Keratinocyte (primary cell): ENCODE measurements at regions not wholly inside any gene's neighbourhood (a gene's known extent, or its start where the extent isn't known, plus 50 kb on each side); places are given as distances from the start of the nearest gene placed in this dataset.

Experiments
- DNase-seq: peaks from one replicate; pipeline ENCODE4 v3.0.0-alpha.2; 2011; ENCODE audit warnings: low read depth, missing footprints, low spot score
- FAIRE-seq: peaks from 2 replicates; lab custom pipeline; 2011; peaks lifted over from hg19 to GRCh38; lab: Jason Lieb, UNC
- H2AFZ ChIP-seq: 2 replicates; pipeline ENCODE4 v1.6.0; 2012; ENCODE audit warnings: low read length, control low read depth, inconsistent platforms; ENCODE audit not compliant: control insufficient read depth
- H3K27ac ChIP-seq: 2 replicates; pipeline ENCODE4 v1.5.1; 2011; ENCODE audit warnings: low read length; ENCODE audit not compliant: control insufficient read depth, insufficient read depth
- H3K27me3 ChIP-seq: 3 replicates; pipeline ENCODE4 v1.6.0; 2011; ENCODE audit warnings: low read length; ENCODE audit not compliant: control insufficient read depth, insufficient read depth; ENCODE audit errors: extremely low read depth
- H3K36me3 ChIP-seq, 2 experiments: 2 replicates in 1 of 2; 3 replicates in 1 of 2; pipeline ENCODE4 v1.5.1; 2011; ENCODE audit warnings: low read length in 2 of 2, mild to moderate bottlenecking in 1 of 2; ENCODE audit not compliant: control insufficient read depth in 2 of 2, insufficient read depth in 2 of 2; ENCODE audit errors: extremely low read depth in 1 of 2
- H3K4me1 ChIP-seq: 3 replicates; pipeline ENCODE4 v1.5.1; 2011; ENCODE audit warnings: low read length; ENCODE audit not compliant: control insufficient read depth, insufficient read depth; ENCODE audit errors: extremely low read depth
- H3K4me2 ChIP-seq: 3 replicates; pipeline ENCODE4 v1.6.0; 2011; ENCODE audit warnings: low read depth, low read length; ENCODE audit not compliant: control insufficient read depth, insufficient read depth; ENCODE audit errors: extremely low read depth
- H3K4me3 ChIP-seq, 3 experiments: fragments of 200-600 bp in 1 of 3; sonication (generic) in 1 of 3; 2 replicates in 2 of 3; 3 replicates in 1 of 3; pipeline ENCODE4 v1.5.1; 2011 to 2016; ENCODE audit warnings: low read length in 3 of 3, mild to moderate bottlenecking in 3 of 3, control low read depth in 2 of 3, inconsistent platforms in 1 of 3, low read depth in 1 of 3, mixed read lengths in 1 of 3, mixed run types in 1 of 3, moderate library complexity in 1 of 3; ENCODE audit not compliant: control insufficient read depth in 2 of 3, insufficient read depth in 2 of 3; ENCODE audit errors: extremely low read depth in 1 of 3
- H3K79me2 ChIP-seq: 2 replicates; pipeline ENCODE4 v1.6.0; 2012; ENCODE audit warnings: low read length; ENCODE audit not compliant: control insufficient read depth, insufficient read depth
- H3K9ac ChIP-seq: 3 replicates; pipeline ENCODE4 v1.6.0; 2011; ENCODE audit warnings: low read length; ENCODE audit not compliant: control insufficient read depth, insufficient read depth; ENCODE audit errors: extremely low read depth
- H3K9me1 ChIP-seq: 3 replicates; pipeline ENCODE4 v1.6.0; 2011; ENCODE audit warnings: low read length; ENCODE audit not compliant: control insufficient read depth, insufficient read depth; ENCODE audit errors: extremely low read depth
- H3K9me3 ChIP-seq: 2 replicates; pipeline ENCODE4 v1.5.1; 2012; ENCODE audit warnings: low read depth, low read length; ENCODE audit not compliant: control insufficient read depth
- H4K20me1 ChIP-seq: 3 replicates; pipeline ENCODE4 v1.6.0; 2011; ENCODE audit warnings: low read length; ENCODE audit not compliant: control insufficient read depth, insufficient read depth; ENCODE audit errors: extremely low read depth
- EZH2 ChIP-seq: IDR thresholded peaks from one replicate; pipeline ENCODE4 v1.6.1; 2012; ENCODE audit warnings: inconsistent platforms, mild to moderate bottlenecking, low read length, moderate library complexity
- dilution Hi-C: fragments of 300-500 bp; cut with MboI; formaldehyde crosslinking; loops from one replicate; pipeline ENCODE4 v1.7.0; 2020; ENCODE audit warnings: low sequenced_read_pairs; ENCODE audit not compliant: extremely low pct_ligation_motif_present
- TF ChIP-seq, protein P1 (sequence below), 3 experiments: IDR thresholded peaks in 1 of 3; conservative IDR thresholded peaks in 1 of 3; optimal IDR thresholded peaks in 1 of 3; 2 replicates in 2 of 3; 3 replicates in 1 of 3; pipeline versions ENCODE3 to v1.5.1; 2011; ENCODE audit warnings: low read length in 3 of 3, mild to moderate bottlenecking in 3 of 3, moderate library complexity in 2 of 3, control low read depth in 1 of 3, inconsistent platforms in 1 of 3; ENCODE audit not compliant: insufficient read depth in 2 of 3; ENCODE audit errors: extremely low read depth in 1 of 3

DNA sequence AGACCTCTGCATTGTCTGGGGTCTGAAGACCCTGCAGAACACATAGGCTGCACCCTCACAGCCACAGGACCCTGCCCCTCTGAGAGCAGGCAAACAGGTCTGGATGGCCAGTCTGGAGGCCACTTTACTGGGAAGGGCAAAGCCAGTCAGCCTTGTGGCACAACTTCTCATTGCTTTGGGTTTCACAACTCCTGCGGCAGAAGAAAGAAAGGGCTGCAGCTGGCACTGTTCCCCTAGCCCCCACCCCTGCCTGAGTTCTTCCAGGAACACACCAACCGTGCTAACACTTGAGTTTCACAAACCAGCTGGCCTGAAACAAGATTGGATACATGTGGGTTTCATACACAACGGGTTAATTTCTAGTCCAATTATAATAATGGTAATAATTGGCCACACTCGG lies 276.5 kb upstream of the MGAT5 start:
- H3K4me1 ChIP-seq: no peaks in the 10 kb centered on the region
- H3K9me3 ChIP-seq: no peaks in the 10 kb centered on the region
- H3K36me3 ChIP-seq: no peaks in the 10 kb centered on the region
- no peak overlapping the region for H2AFZ ChIP-seq
- peaks cover 17% of the 10 kb centered on the region for H3K27me3 ChIP-seq
- no peaks in the 10 kb centered on the region for H3K79me2 ChIP-seq
- no peak overlapping the region for H3K4me2 ChIP-seq
- no peak overlapping the region for H3K9ac ChIP-seq
- TF ChIP-seq, protein P1, sequence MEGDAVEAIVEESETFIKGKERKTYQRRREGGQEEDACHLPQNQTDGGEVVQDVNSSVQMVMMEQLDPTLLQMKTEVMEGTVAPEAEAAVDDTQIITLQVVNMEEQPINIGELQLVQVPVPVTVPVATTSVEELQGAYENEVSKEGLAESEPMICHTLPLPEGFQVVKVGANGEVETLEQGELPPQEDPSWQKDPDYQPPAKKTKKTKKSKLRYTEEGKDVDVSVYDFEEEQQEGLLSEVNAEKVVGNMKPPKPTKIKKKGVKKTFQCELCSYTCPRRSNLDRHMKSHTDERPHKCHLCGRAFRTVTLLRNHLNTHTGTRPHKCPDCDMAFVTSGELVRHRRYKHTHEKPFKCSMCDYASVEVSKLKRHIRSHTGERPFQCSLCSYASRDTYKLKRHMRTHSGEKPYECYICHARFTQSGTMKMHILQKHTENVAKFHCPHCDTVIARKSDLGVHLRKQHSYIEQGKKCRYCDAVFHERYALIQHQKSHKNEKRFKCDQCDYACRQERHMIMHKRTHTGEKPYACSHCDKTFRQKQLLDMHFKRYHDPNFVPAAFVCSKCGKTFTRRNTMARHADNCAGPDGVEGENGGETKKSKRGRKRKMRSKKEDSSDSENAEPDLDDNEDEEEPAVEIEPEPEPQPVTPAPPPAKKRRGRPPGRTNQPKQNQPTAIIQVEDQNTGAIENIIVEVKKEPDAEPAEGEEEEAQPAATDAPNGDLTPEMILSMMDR (optimal IDR thresholded peaks at IDR 0.05 in 1 of 3, IDR thresholded peaks at IDR 0.05 in 1 of 3, conservative IDR thresholded peaks at IDR 0.05 in 1 of 3; ENCODE audit: extremely low read depth in 1 of 3, insufficient read depth in 2 of 3, low read length in 3 of 3): no peak
- TF ChIP-seq EZH2: no peak
- no peaks in the 10 kb centered on the region for H4K20me1 ChIP-seq
- H3K9me1 ChIP-seq: no peaks in the 10 kb centered on the region
- DNase-seq (no peak), FAIRE-seq (no peak)
- dilution Hi-C loops: no loop called here
- no peak overlapping the region for H3K27ac ChIP-seq
- no peak overlapping the region for H3K4me3 ChIP-seq

DNA sequence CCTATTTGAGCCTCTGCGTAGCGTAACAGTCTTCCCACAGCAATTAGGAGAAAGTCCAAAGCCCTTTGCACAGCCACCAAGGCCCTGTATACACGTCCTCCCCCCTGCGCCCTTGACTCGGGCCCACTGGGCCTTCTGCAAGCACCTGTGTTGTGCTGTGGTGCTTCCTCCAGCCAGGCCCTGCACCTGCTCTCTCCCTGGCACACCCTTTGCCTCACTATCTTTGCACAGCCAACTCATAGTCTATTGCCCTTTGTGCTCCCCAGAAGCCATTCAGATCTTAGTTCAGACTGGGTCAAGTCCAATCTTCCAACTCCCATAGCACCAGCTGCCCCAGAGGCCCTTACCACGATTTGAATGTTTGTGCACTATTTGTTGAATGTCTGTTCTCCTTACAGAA lies 271.6 kb upstream of the MGAT5 start:
- Histone ChIP-seq H3K4me2 (no peak overlapping the region), H3K9me1 (no peaks in the 10 kb centered on the region), H3K36me3 (no peaks in the 10 kb centered on the region), H3K9ac (no peak overlapping the region), H2AFZ (no peak overlapping the region), H3K79me2 (no peaks in the 10 kb centered on the region), H3K4me3 (no peak overlapping the region), H3K27me3 (peaks cover 3% of the 10 kb centered on the region), H4K20me1 (no peaks in the 10 kb centered on the region), H3K4me1 (peaks cover 9% of the 10 kb centered on the region), H3K9me3 (no peaks in the 10 kb centered on the region), H3K27ac (no peak overlapping the region)
- dilution Hi-C loops: no loop called here
- DNase-seq (no peak), FAIRE-seq (no peak)
- no peak for TF ChIP-seq EZH2
- TF ChIP-seq, protein P1 (optimal IDR thresholded peaks at IDR 0.05 in 1 of 3, IDR thresholded peaks at IDR 0.05 in 1 of 3, conservative IDR thresholded peaks at IDR 0.05 in 1 of 3; ENCODE audit: extremely low read depth in 1 of 3, insufficient read depth in 2 of 3, low read length in 3 of 3): no peak
